Stimulated activated CD4-positive, alpha-beta T cell treated with anti-CD3 and anti-CD28 coated beads, TNF-alpha, amount 100 ng/mL, for 48 hours (primary cell): ENCODE measurements at regions not wholly inside any gene's neighbourhood (a gene's known extent, or its start where the extent isn't known, plus 50 kb on each side); places are given as distances from the start of the nearest gene placed in this dataset.

ENCODE experiments used
- DNase-seq, 3 donors: peaks; one replicate each; pipeline ENCODE4 v3.0.0-alpha.2; 2020; ENCODE audit warnings: low read depth in 3 of 3

- DNase-seq: no peak
These were observed 62.0 kb upstream of the SMLR1 start for GRCh38 chr6:130765181-130765727.

DNA sequence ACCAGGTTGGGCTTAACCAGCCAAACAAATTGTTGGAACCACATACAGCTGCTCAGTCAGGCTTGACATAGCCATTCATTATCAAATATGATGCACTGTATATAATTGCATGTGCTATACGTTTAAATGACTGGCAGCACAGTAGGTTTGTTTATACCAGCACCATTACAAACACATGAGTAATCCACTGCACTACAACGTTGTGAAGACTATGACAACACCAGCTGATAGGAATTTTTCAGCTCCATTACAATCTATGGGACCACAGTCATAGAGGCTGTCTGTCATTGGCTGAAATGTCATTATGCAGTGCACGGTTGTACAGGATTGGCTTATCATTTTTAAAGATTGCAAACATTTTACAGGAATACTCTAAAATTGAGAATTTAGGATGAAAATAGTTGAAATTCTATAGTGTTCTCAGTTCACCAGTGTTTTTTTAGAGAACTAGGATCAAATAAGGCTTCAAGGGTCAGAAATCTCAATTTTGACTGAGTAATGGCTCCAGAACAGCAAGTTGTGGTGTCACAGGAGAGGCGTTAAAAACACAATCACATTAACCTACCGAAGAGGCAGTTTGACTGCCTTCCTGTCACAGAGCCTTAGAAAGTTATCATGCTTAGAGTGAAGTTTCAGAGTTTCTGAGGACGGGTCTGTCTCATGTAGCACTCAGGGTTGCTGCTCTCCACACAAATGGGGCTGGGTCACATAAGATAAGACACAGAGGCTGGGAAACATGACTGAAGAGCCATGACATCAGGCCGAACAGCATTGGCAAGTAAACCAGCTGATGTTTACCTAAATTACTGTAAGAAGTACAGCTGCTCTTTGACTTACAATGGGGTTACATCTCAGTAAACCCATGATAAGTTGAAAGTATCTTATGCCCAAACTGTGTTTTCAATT is 60.7 kb upstream of the SMLR1 start:
- DNase-seq: no peak

DNA sequence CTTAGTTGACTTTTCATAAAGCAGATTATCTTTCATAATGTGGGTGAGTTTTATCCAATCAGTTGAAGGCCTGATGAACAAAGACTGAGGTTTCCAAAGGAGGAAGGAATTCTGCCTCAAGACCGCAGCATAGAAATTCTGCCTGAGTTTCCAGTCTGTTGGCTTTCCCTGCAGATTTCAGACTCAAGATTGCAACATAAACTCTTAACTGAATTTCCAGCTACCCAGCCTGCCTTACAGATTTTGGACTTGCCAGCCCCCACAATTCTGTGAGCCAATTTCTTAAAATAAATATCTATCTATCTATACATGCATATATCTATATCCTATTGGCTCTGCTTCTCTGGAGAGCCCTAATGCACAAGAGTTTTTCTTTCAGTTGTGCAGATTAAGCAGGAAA is 57.3 kb upstream of the SMLR1 start:
- no peak for DNase-seq

- no peak for DNase-seq
These were observed 55.5 kb upstream of the SMLR1 start for GRCh38 chr6:130771741-130772140.

- no peak for DNase-seq
These were observed 53.3 kb upstream of the SMLR1 start for GRCh38 chr6:130773860-130774259.

- DNase-seq: no peak
These were observed 51.7 kb upstream of the SMLR1 start for GRCh38 chr6:130775411-130776012.

DNA sequence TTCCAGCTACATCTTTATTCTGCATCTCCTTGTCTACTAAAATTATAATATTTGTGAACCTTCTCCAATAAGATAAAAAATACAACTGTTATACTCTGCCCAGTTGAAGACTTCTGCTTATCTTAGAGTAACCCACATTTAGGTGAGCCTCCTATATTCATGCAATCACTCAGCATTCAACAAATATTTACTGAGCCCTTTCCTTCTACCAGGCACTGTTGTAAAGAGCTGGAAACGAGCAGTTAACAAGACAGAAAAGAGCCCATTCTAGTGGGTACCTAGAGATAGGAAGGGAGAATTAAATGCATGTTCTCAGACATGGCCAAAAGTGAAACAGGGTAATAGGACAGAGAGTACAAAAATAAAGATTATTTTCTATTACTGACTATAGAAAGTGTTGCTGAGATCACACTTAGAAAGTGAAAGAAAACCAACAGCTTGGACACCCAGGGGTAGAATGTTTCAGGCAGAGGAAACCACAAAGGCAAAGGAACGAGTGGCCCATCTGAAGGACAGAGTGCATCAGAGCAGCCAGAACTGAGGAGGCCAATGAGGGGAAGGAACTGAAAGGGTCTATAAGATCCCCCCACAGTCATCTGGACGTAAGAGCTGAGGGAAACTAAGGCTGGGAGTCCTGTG is 50.8 kb upstream of the SMLR1 start:
- DNase-seq: no peak
